CD4-positive, alpha-beta T cell (primary cell): ENCODE measurements at regions not wholly inside any gene's neighbourhood (a gene's known extent, or its start where the extent isn't known, plus 50 kb on each side); places are given as distances from the start of the nearest gene placed in this dataset.

ENCODE experiments used
- ATAC-seq: fragments of 200-7000 bp; cut with Tn5 transposase; one replicate; pipeline ENCODE4 v1.10.0; 2022; ENCODE audit warnings: mild to moderate bottlenecking; ENCODE audit not compliant: poor library complexity
- CTCF ChIA-PET: fragments of 350-600 bp; sonication (Branson Sonifier 250); formaldehyde crosslinking; loops from one replicate; lab custom pipeline; 2021; ENCODE audit warnings: antibody characterized with exemption, inconsistent platforms; lab: Charles Lee
- POLR2A ChIA-PET: fragments of 350-600 bp; sonication (Branson Sonifier 250); formaldehyde crosslinking; loops from one replicate; lab custom pipeline; 2021; ENCODE audit warnings: antibody characterized with exemption, inconsistent platforms; lab: Charles Lee
- DNase-seq, 14 experiments: peaks; one replicate each; pipeline ENCODE4 v3.0.0-alpha.2; 2013 to 2020; ENCODE audit warnings: mixed read lengths in 2 of 14
- H3K27ac ChIP-seq, 2 donors: one replicate each; pipeline versions ENCODE4 v1.5.1 to v1.7.0; 2013; ENCODE audit warnings: low read length in 2 of 2, low read depth in 1 of 2, mild to moderate bottlenecking in 1 of 2
- H3K27me3 ChIP-seq, 2 experiments: 1 replicate in 1 of 2; 2 replicates in 1 of 2; pipeline versions ENCODE4 v1.6.1 to v1.7.0; 2013; ENCODE audit warnings: low read length in 2 of 2, control low read depth in 1 of 2, mild to moderate bottlenecking in 1 of 2, moderate library complexity in 1 of 2; ENCODE audit not compliant: insufficient read depth in 2 of 2, control insufficient read depth in 1 of 2
- H3K36me3 ChIP-seq: one replicate; pipeline ENCODE4 v1.6.1; 2013; ENCODE audit warnings: low read length, control low read depth; ENCODE audit not compliant: insufficient read depth
- H3K4me1 ChIP-seq: one replicate; pipeline ENCODE4 v1.6.1; 2013; ENCODE audit warnings: low read length, control low read depth; ENCODE audit not compliant: insufficient read depth
- H3K4me3 ChIP-seq: one replicate; pipeline ENCODE4 v1.5.1; 2013; ENCODE audit warnings: mild to moderate bottlenecking, low read length, moderate library complexity
- H3K9me3 ChIP-seq, 2 experiments: 1 replicate in 1 of 2; 2 replicates in 1 of 2; pipeline versions ENCODE4 v1.6.1 to v1.7.0; 2013; ENCODE audit warnings: low read length in 2 of 2, mild to moderate bottlenecking in 2 of 2, control low read depth in 1 of 2, moderate library complexity in 1 of 2; ENCODE audit not compliant: control insufficient read depth in 1 of 2, insufficient read depth in 1 of 2
- H3K27ac Mint-ChIP-seq: one replicate; pipeline ENCODE4 v1.8.0; 2020; ENCODE audit warnings: mixed read lengths
- H3K27me3 Mint-ChIP-seq: one replicate; pipeline ENCODE4 v1.8.0; 2021; ENCODE audit warnings: mixed read lengths
- H3K36me3 Mint-ChIP-seq: one replicate; pipeline ENCODE4 v1.8.0; 2021; ENCODE audit warnings: low read depth, mixed read lengths
- H3K4me1 Mint-ChIP-seq: one replicate; pipeline ENCODE4 v1.8.0; 2021; ENCODE audit warnings: low read depth, mixed read lengths
- H3K4me3 Mint-ChIP-seq: one replicate; pipeline ENCODE4 v1.8.0; 2020; ENCODE audit warnings: mild to moderate bottlenecking, mixed read lengths
- H3K9me3 Mint-ChIP-seq: one replicate; pipeline ENCODE4 v1.8.0; 2020; ENCODE audit warnings: mixed read lengths
- intact Hi-C, 2 experiments: fragments of 100-400 bp; cut with DNase I in 1 of 2; cut with micrococcal nuclease in 1 of 2; formaldehyde crosslinking; loops; one replicate each; pipeline versions ENCODE4 v1.15.1 to v1.9.0; 2023 to 2025; cut with DNase I, micrococcal nuclease
- TF ChIP-seq, protein P1 (sequence below): fragments of 200-600 bp; IDR thresholded peaks from one replicate; pipeline ENCODE4 v1.8.0; 2022; ENCODE audit warnings: antibody characterized with exemption, mild to moderate bottlenecking

GRCh38 chr5:117645400-117645799 lies 1070.8 kb upstream of the SEMA6A start:
- TF ChIP-seq, protein P1, sequence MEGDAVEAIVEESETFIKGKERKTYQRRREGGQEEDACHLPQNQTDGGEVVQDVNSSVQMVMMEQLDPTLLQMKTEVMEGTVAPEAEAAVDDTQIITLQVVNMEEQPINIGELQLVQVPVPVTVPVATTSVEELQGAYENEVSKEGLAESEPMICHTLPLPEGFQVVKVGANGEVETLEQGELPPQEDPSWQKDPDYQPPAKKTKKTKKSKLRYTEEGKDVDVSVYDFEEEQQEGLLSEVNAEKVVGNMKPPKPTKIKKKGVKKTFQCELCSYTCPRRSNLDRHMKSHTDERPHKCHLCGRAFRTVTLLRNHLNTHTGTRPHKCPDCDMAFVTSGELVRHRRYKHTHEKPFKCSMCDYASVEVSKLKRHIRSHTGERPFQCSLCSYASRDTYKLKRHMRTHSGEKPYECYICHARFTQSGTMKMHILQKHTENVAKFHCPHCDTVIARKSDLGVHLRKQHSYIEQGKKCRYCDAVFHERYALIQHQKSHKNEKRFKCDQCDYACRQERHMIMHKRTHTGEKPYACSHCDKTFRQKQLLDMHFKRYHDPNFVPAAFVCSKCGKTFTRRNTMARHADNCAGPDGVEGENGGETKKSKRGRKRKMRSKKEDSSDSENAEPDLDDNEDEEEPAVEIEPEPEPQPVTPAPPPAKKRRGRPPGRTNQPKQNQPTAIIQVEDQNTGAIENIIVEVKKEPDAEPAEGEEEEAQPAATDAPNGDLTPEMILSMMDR, result no peak
- Mint-ChIP-seq H3K9me3 (peaks cover 3% of the 10 kb centered on the region), H3K36me3 (no peaks in the 10 kb centered on the region), H3K27me3 (no peaks in the 10 kb centered on the region), H3K4me3 (no peak overlapping the region), H3K4me1 (no peaks in the 10 kb centered on the region), H3K27ac (no peak overlapping the region)
- DNase-seq, result no peak
- Histone ChIP-seq H3K4me3 (no peak overlapping the region), H3K36me3 (no peaks in the 10 kb centered on the region), H3K4me1 (no peaks in the 10 kb centered on the region), H3K27me3 (no peaks in the 10 kb centered on the region), H3K27ac (no peak overlapping the region), H3K9me3 (peaks cover 0 to 5% of the 10 kb centered on the region in 2 experiments)
- POLR2A ChIA-PET, result no interaction called here
- intact Hi-C loops, result no loop called here
- CTCF ChIA-PET, result no interaction called here
- ATAC-seq, result no peak

- Histone ChIP-seq H3K36me3 (no peaks in the 10 kb centered on the region), H3K9me3 (no peaks in the 10 kb centered on the region), H3K27ac (no peak overlapping the region), H3K4me1 (no peaks in the 10 kb centered on the region), H3K4me3 (no peak overlapping the region), H3K27me3 (no peaks in the 10 kb centered on the region)
- POLR2A ChIA-PET, result no interaction called here
- no peak for DNase-seq
- TF ChIP-seq, protein P1, result no peak
- H3K4me3 Mint-ChIP-seq, result no peak overlapping the region
- CTCF ChIA-PET, result no interaction called here
- peaks cover 5% of the 10 kb centered on the region for H3K9me3 Mint-ChIP-seq
- H3K27me3 Mint-ChIP-seq, result no peaks in the 10 kb centered on the region
- H3K27ac Mint-ChIP-seq, result no peak overlapping the region
- no peaks in the 10 kb centered on the region for H3K36me3 Mint-ChIP-seq
- H3K4me1 Mint-ChIP-seq, result no peaks in the 10 kb centered on the region
- intact Hi-C loops, result no loop called here
- no peak for ATAC-seq
These were observed 1064.0 kb upstream of the SEMA6A start for GRCh38 chr5:117638581-117638980.

DNA sequence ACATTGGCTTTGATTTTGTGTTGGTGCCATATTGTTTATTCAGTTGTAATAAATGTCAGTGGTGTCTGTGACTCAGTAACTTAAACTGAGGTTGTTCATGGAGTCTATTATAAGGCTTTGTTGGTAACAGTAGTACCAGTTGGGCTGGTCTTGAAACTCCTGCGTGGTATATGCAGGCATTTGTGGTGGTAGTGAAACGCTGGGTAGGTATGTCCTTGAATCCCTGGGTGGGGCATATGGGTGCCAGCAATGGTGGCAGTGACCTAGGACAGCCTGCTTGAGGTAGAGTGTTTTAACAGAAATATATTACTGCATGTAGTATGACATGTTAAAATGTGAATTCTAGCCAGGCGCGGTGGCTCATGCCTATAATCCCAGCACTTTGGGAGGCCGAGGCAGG lies 1058.5 kb upstream of the SEMA6A start:
- H3K4me3 Mint-ChIP-seq, result no peak overlapping the region
- intact Hi-C loops, result no loop called here
- no peak overlapping the region for H3K27ac Mint-ChIP-seq
- no peaks in the 10 kb centered on the region for H3K36me3 ChIP-seq
- peaks cover 15% of the 10 kb centered on the region for H3K9me3 Mint-ChIP-seq
- H3K36me3 Mint-ChIP-seq, result no peaks in the 10 kb centered on the region
- no peaks in the 10 kb centered on the region for H3K27me3 Mint-ChIP-seq
- ATAC-seq, result no peak
- H3K9me3 ChIP-seq, result peaks cover 0 to 5% of the 10 kb centered on the region in 2 experiments
- no peaks in the 10 kb centered on the region for H3K27me3 ChIP-seq
- DNase-seq, result no peak
- H3K27ac ChIP-seq, result no peak overlapping the region
- ChIA-PET POLR2A (no interaction called here), CTCF (no interaction called here)
- H3K4me3 ChIP-seq, result no peak overlapping the region
- H3K4me1 Mint-ChIP-seq, result no peaks in the 10 kb centered on the region
- TF ChIP-seq, protein P1, result no peak
- no peaks in the 10 kb centered on the region for H3K4me1 ChIP-seq
